ENCODE measurements at regions not wholly inside any gene's neighbourhood (a gene's known extent, or its start where the extent isn't known, plus 50 kb on each side); places are given as distances from the start of the nearest gene placed in this dataset.

DNA sequence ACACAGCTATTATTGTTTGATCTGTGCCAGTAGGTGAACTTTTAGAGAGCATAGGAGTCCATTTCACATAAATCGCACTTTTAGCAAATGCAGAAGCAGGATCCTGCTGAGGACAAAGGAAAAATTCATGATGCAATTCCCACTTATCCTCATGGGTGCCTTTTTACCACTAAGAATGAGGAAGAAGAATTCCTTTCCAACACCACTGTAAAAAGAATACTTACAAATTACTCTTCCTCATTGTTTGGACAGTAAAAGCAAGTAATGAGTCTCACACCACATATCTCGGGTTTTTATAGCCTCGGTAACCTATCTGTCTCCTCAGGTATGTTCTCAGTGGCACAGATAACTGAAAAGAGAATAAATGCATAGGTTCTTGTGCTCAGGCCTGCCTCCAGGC is 238.5 kb downstream of the MTX2 start:
- H3K9ac ChIP-seq (ENCODE audit: low read depth in 1 of 2, low read length in 2 of 2) = no peak overlapping the region
- no peak overlapping the region for H3K27ac ChIP-seq (ENCODE audit: low read depth in 1 of 2, low read length in 2 of 2)
- H3K4me3 ChIP-seq (ENCODE audit: low read depth in 1 of 3, low read length in 3 of 3) = no peak overlapping the region
- H3K4me1 ChIP-seq (ENCODE audit: control insufficient read depth in 4 of 4, insufficient read depth in 4 of 4, low read length in 3 of 4) = peaks cover 0 to 10% (median 5%) of the 10 kb centered on the region in 4 donors
- H3K27me3 ChIP-seq (ENCODE audit: control insufficient read depth in 4 of 4, insufficient read depth in 4 of 4, low read length in 3 of 4) = no peaks in the 10 kb centered on the region
- TF ChIP-seq RXRA (IDR thresholded peaks at IDR 0.05) (no peak), YY1 (IDR thresholded peaks at IDR 0.05) (no peak)
- TF ChIP-seq, protein P1, sequence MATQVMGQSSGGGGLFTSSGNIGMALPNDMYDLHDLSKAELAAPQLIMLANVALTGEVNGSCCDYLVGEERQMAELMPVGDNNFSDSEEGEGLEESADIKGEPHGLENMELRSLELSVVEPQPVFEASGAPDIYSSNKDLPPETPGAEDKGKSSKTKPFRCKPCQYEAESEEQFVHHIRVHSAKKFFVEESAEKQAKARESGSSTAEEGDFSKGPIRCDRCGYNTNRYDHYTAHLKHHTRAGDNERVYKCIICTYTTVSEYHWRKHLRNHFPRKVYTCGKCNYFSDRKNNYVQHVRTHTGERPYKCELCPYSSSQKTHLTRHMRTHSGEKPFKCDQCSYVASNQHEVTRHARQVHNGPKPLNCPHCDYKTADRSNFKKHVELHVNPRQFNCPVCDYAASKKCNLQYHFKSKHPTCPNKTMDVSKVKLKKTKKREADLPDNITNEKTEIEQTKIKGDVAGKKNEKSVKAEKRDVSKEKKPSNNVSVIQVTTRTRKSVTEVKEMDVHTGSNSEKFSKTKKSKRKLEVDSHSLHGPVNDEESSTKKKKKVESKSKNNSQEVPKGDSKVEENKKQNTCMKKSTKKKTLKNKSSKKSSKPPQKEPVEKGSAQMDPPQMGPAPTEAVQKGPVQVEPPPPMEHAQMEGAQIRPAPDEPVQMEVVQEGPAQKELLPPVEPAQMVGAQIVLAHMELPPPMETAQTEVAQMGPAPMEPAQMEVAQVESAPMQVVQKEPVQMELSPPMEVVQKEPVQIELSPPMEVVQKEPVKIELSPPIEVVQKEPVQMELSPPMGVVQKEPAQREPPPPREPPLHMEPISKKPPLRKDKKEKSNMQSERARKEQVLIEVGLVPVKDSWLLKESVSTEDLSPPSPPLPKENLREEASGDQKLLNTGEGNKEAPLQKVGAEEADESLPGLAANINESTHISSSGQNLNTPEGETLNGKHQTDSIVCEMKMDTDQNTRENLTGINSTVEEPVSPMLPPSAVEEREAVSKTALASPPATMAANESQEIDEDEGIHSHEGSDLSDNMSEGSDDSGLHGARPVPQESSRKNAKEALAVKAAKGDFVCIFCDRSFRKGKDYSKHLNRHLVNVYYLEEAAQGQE (IDR thresholded peaks at IDR 0.05) = no peak
- TF ChIP-seq, protein P2, sequence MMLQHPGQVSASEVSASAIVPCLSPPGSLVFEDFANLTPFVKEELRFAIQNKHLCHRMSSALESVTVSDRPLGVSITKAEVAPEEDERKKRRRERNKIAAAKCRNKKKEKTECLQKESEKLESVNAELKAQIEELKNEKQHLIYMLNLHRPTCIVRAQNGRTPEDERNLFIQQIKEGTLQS (IDR thresholded peaks at IDR 0.05) = no peak
- DNase-seq (ENCODE audit: low spot score) = no peak
- 88% methylated on average over 3 of the region's 3 CpGs for WGBS
- H3K9me3 ChIP-seq (ENCODE audit: control insufficient read depth in 4 of 4, low read length in 3 of 4) = no peaks in the 10 kb centered on the region
- no peaks in the 10 kb centered on the region for H3K36me3 ChIP-seq (ENCODE audit: control insufficient read depth in 4 of 4, insufficient read depth in 3 of 4, low read depth in 1 of 4, low read length in 3 of 4)

DNA sequence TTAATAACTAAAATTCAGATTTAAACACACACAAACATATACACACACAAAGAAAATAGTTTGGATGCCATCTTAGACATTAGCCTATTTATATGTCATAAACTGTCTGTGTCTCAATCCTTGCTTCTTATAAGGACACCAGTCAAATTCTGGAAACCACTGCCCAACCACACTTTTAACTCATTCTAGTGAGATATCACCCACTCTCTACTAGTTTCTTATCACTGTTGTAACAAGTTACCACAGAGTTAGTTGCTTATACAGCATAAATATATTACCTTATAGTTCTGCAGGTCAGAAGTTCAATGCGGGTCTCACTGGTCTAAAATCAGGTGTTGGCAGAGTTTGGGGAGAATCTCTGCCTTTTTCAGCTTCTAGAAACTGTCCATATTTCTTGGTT is 239.1 kb downstream of the MTX2 start:
- no peaks in the 10 kb centered on the region for H3K36me3 ChIP-seq (ENCODE audit: control insufficient read depth in 4 of 4, insufficient read depth in 3 of 4, low read depth in 1 of 4, low read length in 3 of 4)
- peaks cover 0 to 4% (median 0%) of the 10 kb centered on the region in 4 donors for H3K4me1 ChIP-seq (ENCODE audit: control insufficient read depth in 4 of 4, insufficient read depth in 4 of 4, low read length in 3 of 4)
- no peaks in the 10 kb centered on the region for H3K9me3 ChIP-seq (ENCODE audit: control insufficient read depth in 4 of 4, low read length in 3 of 4)
- H3K27me3 ChIP-seq (ENCODE audit: control insufficient read depth in 4 of 4, insufficient read depth in 4 of 4, low read length in 3 of 4) = no peaks in the 10 kb centered on the region
- no peak for DNase-seq (ENCODE audit: low spot score)
- no peak overlapping the region for H3K4me3 ChIP-seq (ENCODE audit: low read depth in 1 of 3, low read length in 3 of 3)
- WGBS = 94% methylated on average over 1 of the region's 1 CpG
- TF ChIP-seq, protein P3, sequence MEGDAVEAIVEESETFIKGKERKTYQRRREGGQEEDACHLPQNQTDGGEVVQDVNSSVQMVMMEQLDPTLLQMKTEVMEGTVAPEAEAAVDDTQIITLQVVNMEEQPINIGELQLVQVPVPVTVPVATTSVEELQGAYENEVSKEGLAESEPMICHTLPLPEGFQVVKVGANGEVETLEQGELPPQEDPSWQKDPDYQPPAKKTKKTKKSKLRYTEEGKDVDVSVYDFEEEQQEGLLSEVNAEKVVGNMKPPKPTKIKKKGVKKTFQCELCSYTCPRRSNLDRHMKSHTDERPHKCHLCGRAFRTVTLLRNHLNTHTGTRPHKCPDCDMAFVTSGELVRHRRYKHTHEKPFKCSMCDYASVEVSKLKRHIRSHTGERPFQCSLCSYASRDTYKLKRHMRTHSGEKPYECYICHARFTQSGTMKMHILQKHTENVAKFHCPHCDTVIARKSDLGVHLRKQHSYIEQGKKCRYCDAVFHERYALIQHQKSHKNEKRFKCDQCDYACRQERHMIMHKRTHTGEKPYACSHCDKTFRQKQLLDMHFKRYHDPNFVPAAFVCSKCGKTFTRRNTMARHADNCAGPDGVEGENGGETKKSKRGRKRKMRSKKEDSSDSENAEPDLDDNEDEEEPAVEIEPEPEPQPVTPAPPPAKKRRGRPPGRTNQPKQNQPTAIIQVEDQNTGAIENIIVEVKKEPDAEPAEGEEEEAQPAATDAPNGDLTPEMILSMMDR (IDR thresholded peaks at IDR 0.05; ENCODE audit: low read depth, low read length, missing input control) = no peak
- TF ChIP-seq SP1 (IDR thresholded peaks at IDR 0.05) (no peak), YY1 (IDR thresholded peaks at IDR 0.05) (no peak), FOXA1 (IDR thresholded peaks at IDR 0.05) (no peak), HNF4G (IDR thresholded peaks at IDR 0.05) (no peak), JUND (IDR thresholded peaks at IDR 0.05) (no peak), NR2F2 (IDR thresholded peaks at IDR 0.05) (no peak), FOXA2 (IDR thresholded peaks at IDR 0.05) (no peak)
- no peak overlapping the region for H3K9ac ChIP-seq (ENCODE audit: low read depth in 1 of 2, low read length in 2 of 2)
- no peak overlapping the region for H3K27ac ChIP-seq (ENCODE audit: low read depth in 1 of 2, low read length in 2 of 2)

DNA sequence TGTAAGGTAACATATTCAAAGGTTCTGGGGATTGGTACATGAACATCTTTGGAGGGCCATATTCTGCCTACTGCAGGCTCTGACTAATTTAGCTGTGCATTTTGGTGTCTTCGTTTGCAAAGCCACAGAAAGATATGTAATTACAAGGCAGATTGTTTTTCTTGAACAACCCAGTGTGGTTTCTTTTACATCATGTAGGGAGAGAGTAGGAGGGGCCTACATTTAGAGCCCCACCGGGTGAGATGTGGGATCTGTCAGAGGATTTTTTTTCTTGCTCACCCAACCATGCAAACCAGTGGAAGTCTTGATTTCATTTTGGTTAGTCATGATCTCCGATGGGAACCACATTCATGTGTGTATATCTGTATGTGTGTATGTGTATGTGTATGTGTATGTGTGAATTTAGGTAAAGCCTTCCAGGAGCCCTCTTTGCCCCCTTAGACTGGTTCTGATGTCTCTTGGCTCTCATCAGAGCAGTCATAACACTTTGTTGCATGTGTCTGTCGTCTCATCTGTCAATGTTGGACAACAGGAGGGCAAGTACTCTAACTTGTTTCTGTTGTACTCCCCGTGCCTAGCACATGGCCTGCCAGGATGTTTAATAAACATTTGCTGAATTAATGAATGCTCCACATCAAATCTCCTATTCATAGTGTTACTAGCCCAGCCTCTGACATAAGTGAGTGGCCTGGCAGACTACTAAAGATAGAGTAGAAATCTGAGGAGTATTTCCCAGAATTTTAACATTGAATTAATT is 239.9 kb downstream of the MTX2 start:
- H3K9me3 ChIP-seq (ENCODE audit: control insufficient read depth in 4 of 4, low read length in 3 of 4) = no peaks in the 10 kb centered on the region
- H3K4me3 ChIP-seq (ENCODE audit: low read depth in 1 of 3, low read length in 3 of 3) = no peak overlapping the region
- H3K4me1 ChIP-seq (ENCODE audit: control insufficient read depth in 4 of 4, insufficient read depth in 4 of 4, low read length in 3 of 4) = no peaks in the 10 kb centered on the region
- H3K9ac ChIP-seq (ENCODE audit: low read depth in 1 of 2, low read length in 2 of 2) = no peak overlapping the region
- no peaks in the 10 kb centered on the region for H3K36me3 ChIP-seq (ENCODE audit: control insufficient read depth in 4 of 4, insufficient read depth in 3 of 4, low read depth in 1 of 4, low read length in 3 of 4)
- no peak for DNase-seq (ENCODE audit: low spot score)
- no peak overlapping the region for H3K27ac ChIP-seq (ENCODE audit: low read depth in 1 of 2, low read length in 2 of 2)
- WGBS = 80% methylated on average over 5 of the region's 5 CpGs
- H3K27me3 ChIP-seq (ENCODE audit: control insufficient read depth in 4 of 4, insufficient read depth in 4 of 4, low read length in 3 of 4) = no peaks in the 10 kb centered on the region
- TF ChIP-seq RAD21 (IDR thresholded peaks at IDR 0.05) = no peak
- TF ChIP-seq, protein P4, sequence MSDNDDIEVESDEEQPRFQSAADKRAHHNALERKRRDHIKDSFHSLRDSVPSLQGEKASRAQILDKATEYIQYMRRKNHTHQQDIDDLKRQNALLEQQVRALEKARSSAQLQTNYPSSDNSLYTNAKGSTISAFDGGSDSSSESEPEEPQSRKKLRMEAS (IDR thresholded peaks at IDR 0.05) = no peak
- no peak for TF ChIP-seq TAF1 (conservative IDR thresholded peaks at IDR 0.05)
- TF ChIP-seq EGR1 (IDR thresholded peaks at IDR 0.05; ENCODE audit: low read depth in 2 of 2) = no peak
- no peak for TF ChIP-seq HNF4G (IDR thresholded peaks at IDR 0.05)
- TF ChIP-seq, protein P5, sequence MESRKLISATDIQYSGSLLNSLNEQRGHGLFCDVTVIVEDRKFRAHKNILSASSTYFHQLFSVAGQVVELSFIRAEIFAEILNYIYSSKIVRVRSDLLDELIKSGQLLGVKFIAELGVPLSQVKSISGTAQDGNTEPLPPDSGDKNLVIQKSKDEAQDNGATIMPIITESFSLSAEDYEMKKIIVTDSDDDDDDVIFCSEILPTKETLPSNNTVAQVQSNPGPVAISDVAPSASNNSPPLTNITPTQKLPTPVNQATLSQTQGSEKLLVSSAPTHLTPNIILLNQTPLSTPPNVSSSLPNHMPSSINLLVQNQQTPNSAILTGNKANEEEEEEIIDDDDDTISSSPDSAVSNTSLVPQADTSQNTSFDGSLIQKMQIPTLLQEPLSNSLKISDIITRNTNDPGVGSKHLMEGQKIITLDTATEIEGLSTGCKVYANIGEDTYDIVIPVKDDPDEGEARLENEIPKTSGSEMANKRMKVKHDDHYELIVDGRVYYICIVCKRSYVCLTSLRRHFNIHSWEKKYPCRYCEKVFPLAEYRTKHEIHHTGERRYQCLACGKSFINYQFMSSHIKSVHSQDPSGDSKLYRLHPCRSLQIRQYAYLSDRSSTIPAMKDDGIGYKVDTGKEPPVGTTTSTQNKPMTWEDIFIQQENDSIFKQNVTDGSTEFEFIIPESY (IDR thresholded peaks at IDR 0.05) = no peak
- TF ChIP-seq GABPA (IDR thresholded peaks at IDR 0.05 in 1 of 2, conservative IDR thresholded peaks at IDR 0.05 in 1 of 2) = no peak
- no peak for TF ChIP-seq HNF4A (conservative IDR thresholded peaks at IDR 0.05)
- TF ChIP-seq, protein P3 (IDR thresholded peaks at IDR 0.05; ENCODE audit: low read depth, low read length, missing input control) = no peak
